ENCODE measurements at regions not wholly inside any gene's neighbourhood (a gene's known extent, or its start where the extent isn't known, plus 50 kb on each side); places are given as distances from the start of the nearest gene placed in this dataset.

DNA sequence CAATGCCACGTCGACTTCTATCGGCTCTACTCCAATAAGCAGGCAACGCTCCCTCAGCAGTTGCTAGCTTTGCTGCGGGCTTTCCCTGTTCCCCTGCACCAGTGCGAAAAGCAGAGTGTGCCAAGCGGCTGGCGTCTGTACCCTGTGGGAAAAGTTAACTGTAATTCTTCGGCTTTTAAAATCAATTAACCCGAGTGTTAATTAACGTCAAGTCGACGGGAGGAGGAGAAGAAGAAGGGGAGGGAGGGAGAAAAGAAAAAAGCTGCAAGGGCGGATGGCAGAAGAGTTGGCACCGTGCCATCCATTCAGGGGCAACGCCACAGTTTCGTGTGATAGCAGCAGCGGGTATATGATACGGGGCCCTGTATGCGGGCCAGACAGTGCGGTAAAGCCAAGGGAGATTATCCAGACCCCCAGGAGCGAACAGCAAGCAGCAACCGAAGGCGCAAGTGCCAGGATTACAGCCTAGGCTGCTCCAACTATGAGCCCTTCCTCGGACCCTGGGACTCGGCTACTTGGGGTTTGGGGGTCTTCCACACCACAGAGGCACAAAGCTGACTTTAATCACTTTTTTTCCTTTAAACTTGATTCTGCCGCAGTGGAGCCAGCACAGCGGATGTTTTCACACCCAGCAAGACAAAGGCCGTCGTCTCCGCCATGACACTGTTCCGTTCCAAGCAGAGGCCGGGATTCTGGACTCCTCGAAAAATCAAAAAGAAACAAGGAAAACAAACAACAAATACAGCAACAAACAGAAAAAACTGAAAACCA lies 253.8 kb upstream of the PMFBP1 start:
- TF ChIP-seq, protein P1, sequence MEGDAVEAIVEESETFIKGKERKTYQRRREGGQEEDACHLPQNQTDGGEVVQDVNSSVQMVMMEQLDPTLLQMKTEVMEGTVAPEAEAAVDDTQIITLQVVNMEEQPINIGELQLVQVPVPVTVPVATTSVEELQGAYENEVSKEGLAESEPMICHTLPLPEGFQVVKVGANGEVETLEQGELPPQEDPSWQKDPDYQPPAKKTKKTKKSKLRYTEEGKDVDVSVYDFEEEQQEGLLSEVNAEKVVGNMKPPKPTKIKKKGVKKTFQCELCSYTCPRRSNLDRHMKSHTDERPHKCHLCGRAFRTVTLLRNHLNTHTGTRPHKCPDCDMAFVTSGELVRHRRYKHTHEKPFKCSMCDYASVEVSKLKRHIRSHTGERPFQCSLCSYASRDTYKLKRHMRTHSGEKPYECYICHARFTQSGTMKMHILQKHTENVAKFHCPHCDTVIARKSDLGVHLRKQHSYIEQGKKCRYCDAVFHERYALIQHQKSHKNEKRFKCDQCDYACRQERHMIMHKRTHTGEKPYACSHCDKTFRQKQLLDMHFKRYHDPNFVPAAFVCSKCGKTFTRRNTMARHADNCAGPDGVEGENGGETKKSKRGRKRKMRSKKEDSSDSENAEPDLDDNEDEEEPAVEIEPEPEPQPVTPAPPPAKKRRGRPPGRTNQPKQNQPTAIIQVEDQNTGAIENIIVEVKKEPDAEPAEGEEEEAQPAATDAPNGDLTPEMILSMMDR (IDR thresholded peaks at IDR 0.05): no peak
- TF ChIP-seq POLR2A (IDR thresholded peaks at IDR 0.05): no peak

All from right lobe of liver (tissue), 4 donors.